Mesothelial cell of epicardium (in vitro differentiated cells): ENCODE measurements at regions not wholly inside any gene's neighbourhood (a gene's known extent, or its start where the extent isn't known, plus 50 kb on each side); places are given as distances from the start of the nearest gene placed in this dataset.

Experiments
- DNase-seq, 2 experiments: peaks; one replicate each; pipeline ENCODE4 v3.0.0; 2021; ENCODE audit warnings: low spot score in 2 of 2; ENCODE audit not compliant: unreplicated experiment in 2 of 2
- H3K27ac Mint-ChIP-seq: 2 replicates; pipeline ENCODE4 v1.8.0; 2021; ENCODE audit warnings: mixed read lengths
- H3K27me3 Mint-ChIP-seq: 2 replicates; pipeline ENCODE4 v1.8.0; 2021; ENCODE audit warnings: low read depth, mixed read lengths
- H3K36me3 Mint-ChIP-seq: 2 replicates; pipeline ENCODE4 v1.8.0; 2021; ENCODE audit warnings: mixed read lengths
- H3K4me1 Mint-ChIP-seq: 2 replicates; pipeline ENCODE4 v1.8.0; 2021; ENCODE audit warnings: mixed read lengths
- H3K4me3 Mint-ChIP-seq: 2 replicates; pipeline ENCODE4 v1.8.0; 2021; ENCODE audit warnings: mild to moderate bottlenecking, moderate library complexity, mixed read lengths
- H3K9me3 Mint-ChIP-seq: 2 replicates; pipeline ENCODE4 v1.8.0; 2021; ENCODE audit warnings: mixed read lengths
- TF ChIP-seq, protein P1 (sequence below): fragments of 200-600 bp; sonication (generic); IDR thresholded peaks from one replicate; pipeline ENCODE4 v1.5.0; 2021; ENCODE audit warnings: antibody characterized with exemption; ENCODE audit not compliant: unreplicated experiment

DNA sequence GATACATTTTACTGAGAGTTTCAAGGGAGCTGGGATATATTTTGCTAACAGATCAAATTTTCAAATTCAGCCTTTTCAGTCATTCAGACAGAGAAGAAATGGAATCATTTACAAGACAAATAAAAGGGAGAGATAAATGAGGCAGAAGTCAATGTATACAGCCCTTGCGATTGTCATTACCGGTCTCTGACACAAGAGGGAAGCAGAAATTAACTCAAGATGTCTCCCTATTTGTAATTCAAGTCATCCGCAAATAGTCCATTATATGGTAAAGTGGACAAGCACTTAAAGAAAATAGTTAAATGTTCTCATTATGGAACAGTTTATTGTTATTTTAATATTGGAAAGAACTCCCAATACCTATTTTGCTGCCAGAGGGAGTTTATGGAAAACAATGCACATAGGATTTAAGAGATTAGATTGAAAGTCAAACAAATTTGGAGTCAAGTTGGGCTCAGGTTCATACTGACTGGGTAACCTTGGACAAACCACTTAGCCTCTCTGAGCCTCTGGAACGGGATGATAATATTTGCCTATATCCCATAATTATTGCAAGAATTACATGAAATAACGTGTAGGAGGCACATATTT lies 89.3 kb upstream of the PRKCQ start:
- Mint-ChIP-seq H3K36me3 (no peaks in the 10 kb centered on the region), H3K9me3 (peaks cover 7% of the 10 kb centered on the region), H3K4me3 (no peak overlapping the region), H3K27me3 (peaks cover 57% of the 10 kb centered on the region), H3K27ac (no peak overlapping the region), H3K4me1 (no peaks in the 10 kb centered on the region)
- TF ChIP-seq, protein P1, sequence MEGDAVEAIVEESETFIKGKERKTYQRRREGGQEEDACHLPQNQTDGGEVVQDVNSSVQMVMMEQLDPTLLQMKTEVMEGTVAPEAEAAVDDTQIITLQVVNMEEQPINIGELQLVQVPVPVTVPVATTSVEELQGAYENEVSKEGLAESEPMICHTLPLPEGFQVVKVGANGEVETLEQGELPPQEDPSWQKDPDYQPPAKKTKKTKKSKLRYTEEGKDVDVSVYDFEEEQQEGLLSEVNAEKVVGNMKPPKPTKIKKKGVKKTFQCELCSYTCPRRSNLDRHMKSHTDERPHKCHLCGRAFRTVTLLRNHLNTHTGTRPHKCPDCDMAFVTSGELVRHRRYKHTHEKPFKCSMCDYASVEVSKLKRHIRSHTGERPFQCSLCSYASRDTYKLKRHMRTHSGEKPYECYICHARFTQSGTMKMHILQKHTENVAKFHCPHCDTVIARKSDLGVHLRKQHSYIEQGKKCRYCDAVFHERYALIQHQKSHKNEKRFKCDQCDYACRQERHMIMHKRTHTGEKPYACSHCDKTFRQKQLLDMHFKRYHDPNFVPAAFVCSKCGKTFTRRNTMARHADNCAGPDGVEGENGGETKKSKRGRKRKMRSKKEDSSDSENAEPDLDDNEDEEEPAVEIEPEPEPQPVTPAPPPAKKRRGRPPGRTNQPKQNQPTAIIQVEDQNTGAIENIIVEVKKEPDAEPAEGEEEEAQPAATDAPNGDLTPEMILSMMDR, result peak; percentile 60
- DNase-seq, result no peak

DNA sequence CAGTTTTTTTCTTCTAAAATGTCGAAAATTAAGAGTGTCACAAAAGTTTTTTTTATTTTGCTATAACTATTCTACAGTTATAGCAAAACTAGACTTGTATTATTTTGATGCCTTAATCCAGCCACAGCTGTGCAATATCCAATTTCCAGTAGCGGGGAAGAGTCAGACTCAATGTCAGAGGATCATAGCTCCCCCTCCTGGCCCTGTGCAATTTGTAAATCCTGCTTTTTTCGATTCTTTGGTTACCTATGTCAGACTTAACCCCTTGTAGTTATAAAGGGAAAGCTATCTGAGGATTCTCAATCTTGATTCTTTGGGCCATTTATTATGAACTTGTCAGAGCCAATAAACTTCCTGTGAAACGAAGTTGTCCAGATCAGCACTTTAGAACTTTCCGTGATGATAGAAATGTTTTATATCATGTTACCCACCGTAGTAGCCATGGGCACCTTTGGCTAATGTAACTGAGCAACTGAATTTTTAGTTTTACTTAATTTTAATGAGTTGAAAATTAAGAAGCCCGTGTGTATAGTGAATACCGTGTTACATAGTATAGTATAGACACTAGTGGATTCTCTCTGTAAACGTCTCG lies 87.7 kb upstream of the PRKCQ start:
- Mint-ChIP-seq H3K36me3 (no peaks in the 10 kb centered on the region), H3K4me3 (no peak overlapping the region), H3K27me3 (peaks cover 44% of the 10 kb centered on the region), H3K27ac (no peak overlapping the region), H3K4me1 (no peaks in the 10 kb centered on the region), H3K9me3 (peaks cover 7% of the 10 kb centered on the region)
- no peak for DNase-seq
- TF ChIP-seq, protein P1, result peak; percentile 29

DNA sequence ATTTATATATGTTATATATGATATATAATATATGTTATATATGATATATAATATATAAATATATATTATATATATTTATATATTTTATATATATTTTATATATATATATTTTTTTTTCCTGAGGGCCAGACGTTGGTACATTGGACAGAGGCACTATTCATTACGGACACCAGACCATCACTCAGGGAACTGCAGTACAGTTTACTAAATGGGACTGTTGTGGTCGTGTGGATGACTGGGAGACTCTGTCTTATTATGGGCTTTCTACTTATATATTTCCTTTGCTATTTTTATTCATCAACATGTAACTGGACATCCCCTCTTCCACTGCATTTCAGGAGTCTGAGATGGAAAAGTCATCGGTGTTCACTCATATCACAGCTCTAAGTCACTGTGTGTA lies 87.1 kb upstream of the PRKCQ start:
- H3K4me3 Mint-ChIP-seq, result no peak overlapping the region
- H3K36me3 Mint-ChIP-seq, result no peaks in the 10 kb centered on the region
- TF ChIP-seq, protein P1, result no peak
- no peaks in the 10 kb centered on the region for H3K4me1 Mint-ChIP-seq
- H3K9me3 Mint-ChIP-seq, result peaks cover 7% of the 10 kb centered on the region
- H3K27me3 Mint-ChIP-seq, result peaks cover 39% of the 10 kb centered on the region
- H3K27ac Mint-ChIP-seq, result no peak overlapping the region
- DNase-seq, result no peak

DNA sequence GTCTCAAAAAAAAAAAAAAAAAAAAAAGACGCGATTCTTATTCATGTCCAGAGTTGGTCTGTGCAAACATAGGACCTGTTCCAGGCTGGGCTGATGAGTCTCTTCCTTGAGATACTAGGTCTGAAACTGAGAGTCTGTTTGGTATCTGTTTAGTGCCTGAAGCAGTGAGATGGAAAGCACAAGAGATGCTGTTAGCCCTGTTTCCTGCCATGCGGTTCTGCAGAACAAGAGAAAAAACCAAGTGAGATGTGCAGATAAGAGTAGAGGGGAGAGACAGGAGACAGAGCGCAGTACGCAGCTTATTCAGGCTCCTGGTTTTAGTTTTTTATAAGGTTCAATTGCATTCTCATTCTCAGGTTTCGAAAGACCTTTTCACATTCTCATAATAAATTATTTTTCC lies 85.8 kb upstream of the PRKCQ start:
- TF ChIP-seq, protein P1, result no peak
- DNase-seq, result no peak
- no peaks in the 10 kb centered on the region for H3K36me3 Mint-ChIP-seq
- H3K4me1 Mint-ChIP-seq, result no peaks in the 10 kb centered on the region
- peaks cover 7% of the 10 kb centered on the region for H3K9me3 Mint-ChIP-seq
- peaks cover 33% of the 10 kb centered on the region for H3K27me3 Mint-ChIP-seq
- H3K27ac Mint-ChIP-seq, result no peak overlapping the region
- H3K4me3 Mint-ChIP-seq, result no peak overlapping the region

DNA sequence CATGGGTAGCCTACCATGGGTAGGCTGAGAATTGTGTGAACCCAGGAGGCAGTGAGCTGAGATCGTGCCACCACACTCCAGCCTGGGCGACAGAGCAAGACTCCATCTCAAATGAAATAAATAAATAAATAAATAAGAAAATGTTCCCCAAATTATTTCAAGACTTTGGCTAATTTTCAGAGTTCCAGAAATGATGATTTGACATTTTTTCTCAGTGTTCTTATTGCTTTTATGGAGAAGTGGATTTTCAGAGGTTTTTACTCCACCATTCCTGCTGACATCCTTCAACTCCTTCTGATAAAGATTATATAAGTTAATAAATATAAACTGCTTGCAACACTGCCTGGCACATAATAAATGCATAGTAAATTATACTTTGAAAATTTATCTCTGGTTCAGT lies 80.4 kb upstream of the PRKCQ start:
- H3K9me3 Mint-ChIP-seq, result peaks cover 11% of the 10 kb centered on the region
- no peak for DNase-seq

More for the DNA sequence above, 80.4 kb upstream of the PRKCQ start:
- TF ChIP-seq, protein P1, result no peak
- Mint-ChIP-seq H3K27ac (no peak overlapping the region), H3K4me3 (no peak overlapping the region), H3K4me1 (peaks cover 4% of the 10 kb centered on the region), H3K36me3 (peaks cover 3% of the 10 kb centered on the region), H3K27me3 (peaks cover 5% of the 10 kb centered on the region)
